HEK293 (cell line): ENCODE measurements at regions not wholly inside any gene's neighbourhood (a gene's known extent, or its start where the extent isn't known, plus 50 kb on each side); places are given as distances from the start of the nearest gene placed in this dataset.

Experiments
- CTCF ChIA-PET: fragments of 350-600 bp; formaldehyde crosslinking; extraction: SDS; loops from one replicate; lab custom pipeline; 2021; ENCODE audit warnings: antibody characterized with exemption; lab: Yijun Ruan, JAX
- POLR2A ChIA-PET: fragments of 300-600 bp; formaldehyde crosslinking; extraction: SDS; loops from one replicate; lab custom pipeline; 2020; ENCODE audit warnings: antibody characterized with exemption, inconsistent platforms; lab: Yijun Ruan, JAX
- H3K27ac ChIP-seq: fragments of 200-500 bp; sonication (Bioruptor generic); 2 replicates; pipeline ENCODE4 v1.5.1; 2014; ENCODE audit warnings: low read depth, low read length, control low read depth, inconsistent platforms; ENCODE audit errors: extremely low read depth
- H3K36me3 ChIP-seq, 2 experiments: fragments of 200-500 bp in 1 of 2; sonication (Bioruptor generic) in 1 of 2; 1 replicate in 1 of 2; 2 replicates in 1 of 2; pipeline ENCODE4 v1.5.1; 2014 to 2017; ENCODE audit warnings: inconsistent platforms in 2 of 2, low read length in 2 of 2; ENCODE audit not compliant: control insufficient read depth in 2 of 2, insufficient read depth in 1 of 2
- H3K4me1 ChIP-seq: fragments of 200-500 bp; sonication (Bioruptor generic); 2 replicates; pipeline ENCODE4 v1.5.1; 2014; ENCODE audit warnings: mild to moderate bottlenecking, low read length, inconsistent platforms; ENCODE audit not compliant: control insufficient read depth, insufficient read depth
- H3K4me3 ChIP-seq: 2 replicates; pipeline ENCODE4 v1.5.1; 2011; ENCODE audit warnings: low read depth, mild to moderate bottlenecking, control low read depth, low read length, moderate library complexity
- H3K9me3 ChIP-seq: fragments of 200-500 bp; sonication (Bioruptor generic); 2 replicates; pipeline ENCODE4 v1.5.1; 2014; ENCODE audit warnings: low read depth, low read length, inconsistent platforms; ENCODE audit not compliant: control insufficient read depth, insufficient read depth
- FEZF1 ChIP-seq: fragments of 450-650 bp; formaldehyde crosslinking; IDR thresholded peaks from 2 replicates; pipeline ENCODE4 v1.5.1; 2016; ENCODE audit warnings: missing biosample characterization, missing genetic modification characterization
- GLI2 ChIP-seq: fragments of 450-650 bp; formaldehyde crosslinking; IDR thresholded peaks from 2 replicates; pipeline ENCODE4; 2017; ENCODE audit warnings: missing biosample characterization, missing genetic modification characterization, low read depth, borderline replicate concordance
- GLIS2 ChIP-seq: fragments of 450-650 bp; formaldehyde crosslinking; IDR thresholded peaks from 2 replicates; pipeline ENCODE4 v1.5.1; 2016; ENCODE audit warnings: missing biosample characterization, missing genetic modification characterization
- OSR2 ChIP-seq: fragments of 450-650 bp; formaldehyde crosslinking; IDR thresholded peaks from 2 replicates; pipeline ENCODE4 v1.5.1; 2016; ENCODE audit warnings: missing biosample characterization, missing genetic modification characterization
- REST ChIP-seq: fragments of 450-650 bp; formaldehyde crosslinking; IDR thresholded peaks from 2 replicates; pipeline ENCODE4 v1.5.1; 2016; ENCODE audit warnings: missing biosample characterization, missing genetic modification characterization
- SP7 ChIP-seq: fragments of 450-650 bp; formaldehyde crosslinking; IDR thresholded peaks from 2 replicates; pipeline ENCODE4 v1.5.1; 2016; ENCODE audit warnings: missing biosample characterization, missing genetic modification characterization
- TRIM28 ChIP-seq: IDR thresholded peaks from 2 replicates; pipeline ENCODE4 v1.6.1; 2011; ENCODE audit warnings: low read length, control low read depth, borderline replicate concordance
- YY2 ChIP-seq: fragments of 450-650 bp; formaldehyde crosslinking; IDR thresholded peaks from 2 replicates; pipeline ENCODE4 v1.5.1; 2016; ENCODE audit warnings: missing biosample characterization, missing genetic modification characterization
- ZNF10 ChIP-seq: fragments of 450-650 bp; formaldehyde crosslinking; IDR thresholded peaks from 2 replicates; pipeline ENCODE4 v1.5.1; 2017; ENCODE audit warnings: missing biosample characterization, missing genetic modification characterization
- ZNF138 ChIP-seq: fragments of 450-650 bp; formaldehyde crosslinking; IDR thresholded peaks from 2 replicates; pipeline ENCODE4 v1.5.1; 2016; ENCODE audit warnings: missing biosample characterization, missing genetic modification characterization, borderline replicate concordance
- ZNF140 ChIP-seq: fragments of 450-650 bp; formaldehyde crosslinking; IDR thresholded peaks from 2 replicates; pipeline ENCODE4 v1.5.1; 2016; ENCODE audit warnings: missing biosample characterization, missing genetic modification characterization
- ZNF18 ChIP-seq: fragments of 450-650 bp; formaldehyde crosslinking; IDR thresholded peaks from 2 replicates; pipeline ENCODE4 v1.5.1; 2016; ENCODE audit warnings: missing biosample characterization, missing genetic modification characterization
- ZNF280C ChIP-seq: fragments of 450-650 bp; formaldehyde crosslinking; IDR thresholded peaks from 2 replicates; pipeline ENCODE4 v1.5.1; 2016; ENCODE audit warnings: missing biosample characterization, missing genetic modification characterization
- ZNF324 ChIP-seq: fragments of 450-650 bp; formaldehyde crosslinking; IDR thresholded peaks from 2 replicates; pipeline ENCODE4 v1.5.1; 2016; ENCODE audit warnings: missing biosample characterization, missing genetic modification characterization
- ZNF391 ChIP-seq: fragments of 450-650 bp; formaldehyde crosslinking; IDR thresholded peaks from 2 replicates; pipeline ENCODE4 v1.5.1; 2016; ENCODE audit warnings: low read depth, missing biosample characterization, missing genetic modification characterization, borderline replicate concordance
- ZNF416 ChIP-seq: fragments of 450-650 bp; formaldehyde crosslinking; IDR thresholded peaks from 2 replicates; pipeline ENCODE4 v1.5.1; 2016; ENCODE audit warnings: missing biosample characterization, missing genetic modification characterization
- ZNF560 ChIP-seq: fragments of 450-650 bp; formaldehyde crosslinking; IDR thresholded peaks from 2 replicates; pipeline ENCODE4 v1.5.1; 2017; ENCODE audit warnings: missing biosample characterization, missing genetic modification characterization, borderline replicate concordance
- ZNF701 ChIP-seq: fragments of 450-650 bp; formaldehyde crosslinking; IDR thresholded peaks from 2 replicates; pipeline ENCODE4 v1.5.1; 2016; ENCODE audit warnings: missing biosample characterization, missing genetic modification characterization
- ZNF76 ChIP-seq: fragments of 450-650 bp; formaldehyde crosslinking; IDR thresholded peaks from 2 replicates; pipeline ENCODE4; 2016; ENCODE audit warnings: low read depth, missing biosample characterization, missing genetic modification characterization, borderline replicate concordance
- ZNF843 ChIP-seq: fragments of 450-650 bp; formaldehyde crosslinking; IDR thresholded peaks from 2 replicates; pipeline ENCODE4 v1.5.1; 2016; ENCODE audit warnings: missing biosample characterization, missing genetic modification characterization
- ZSCAN16 ChIP-seq: fragments of 450-650 bp; formaldehyde crosslinking; IDR thresholded peaks from 2 replicates; pipeline ENCODE4 v1.5.1; 2016; ENCODE audit warnings: missing biosample characterization, missing genetic modification characterization
- ZSCAN23 ChIP-seq: fragments of 450-650 bp; formaldehyde crosslinking; IDR thresholded peaks from 2 replicates; pipeline ENCODE4 v1.5.1; 2016; ENCODE audit warnings: missing biosample characterization, missing genetic modification characterization
- ZSCAN5A ChIP-seq: fragments of 450-650 bp; formaldehyde crosslinking; IDR thresholded peaks from 2 replicates; pipeline ENCODE4 v1.5.1; 2016; ENCODE audit warnings: missing biosample characterization, missing genetic modification characterization
- ZXDB ChIP-seq: fragments of 450-650 bp; formaldehyde crosslinking; IDR thresholded peaks from 2 replicates; pipeline ENCODE4 v1.5.1; 2016; ENCODE audit warnings: missing biosample characterization, missing genetic modification characterization

GRCh38 chr5:135641319-135641718 lies 62.5 kb upstream of the CXCL14 start:
- Histone ChIP-seq H3K4me3 (no peak overlapping the region), H3K4me1 (peaks cover 5% of the 10 kb centered on the region; the same call in 1 of the 2 replicates)
- TF ChIP-seq ZNF416 (tag by site-specific recombination) (no peak), ZNF324 (no peak), ZNF140 (tag by site-specific recombination) (no peak), ZNF391 (tag by site-specific recombination) (no peak), ZNF280C (no peak), ZNF10 (tag by site-specific recombination) (no peak), FEZF1 (tag by site-specific recombination) (no peak)
- TF ChIP-seq, all 188 proteins: peak for 0
- ChIA-PET CTCF (no interaction called here), POLR2A (no interaction called here)
- no peaks in the 10 kb centered on the region for H3K9me3 ChIP-seq
- no peak overlapping the region for H3K27ac ChIP-seq
- no peaks in the 10 kb centered on the region for H3K36me3 ChIP-seq

- ChIA-PET CTCF (interaction anchor here (0.7 to 1.6 kb wide), 2 partner anchors 69 to 82 kb away, joined by 3 read pairs; no protein-coding TSS in a partner anchor), POLR2A (no interaction called here)
- no peaks in the 10 kb centered on the region for H3K36me3 ChIP-seq
- TF ChIP-seq GLI2 = no peak
- H3K4me3 ChIP-seq = no peak overlapping the region
- H3K4me1 ChIP-seq = no peaks in the 10 kb centered on the region
- H3K9me3 ChIP-seq = no peaks in the 10 kb centered on the region
- H3K27ac ChIP-seq = no peak overlapping the region
Measured at GRCh38 chr5:135635451-135635850, 56.7 kb upstream of the CXCL14 start.

GRCh38 chr5:135632798-135633197 lies 54.0 kb upstream of the CXCL14 start:
- no peaks in the 10 kb centered on the region for H3K9me3 ChIP-seq
- TF ChIP-seq SP7 = no peak
- TF ChIP-seq REST (tag by site-specific recombination) = no peak
- TF ChIP-seq ZSCAN5A (tag by site-specific recombination) = no peak
- no peak for TF ChIP-seq ZSCAN23 (tag by site-specific recombination)
- no peak for TF ChIP-seq YY2 (tag by site-specific recombination)
- TF ChIP-seq GLIS2 = no peak
- TF ChIP-seq ZNF701 (tag by site-specific recombination) = no peak
- no peak for TF ChIP-seq ZNF843 (tag by site-specific recombination)
- no peak for TF ChIP-seq ZNF18 (tag by site-specific recombination)
- no peak for TF ChIP-seq ZNF138 (tag by site-specific recombination)
- TF ChIP-seq ZNF76 (tag by site-specific recombination) = no peak
- TF ChIP-seq OSR2 (tag by site-specific recombination) = no peak
- TF ChIP-seq ZSCAN16 = no peak
- no peak for TF ChIP-seq ZXDB
- no peak for TF ChIP-seq ZNF560 (tag by site-specific recombination)
- no peak for TF ChIP-seq TRIM28
- H3K27ac ChIP-seq = no peak overlapping the region
- no peak overlapping the region for H3K4me3 ChIP-seq
- H3K4me1 ChIP-seq = no peaks in the 10 kb centered on the region
- ChIA-PET CTCF (no interaction called here), POLR2A (no interaction called here)
- no peaks in the 10 kb centered on the region for H3K36me3 ChIP-seq
